Esophagus muscularis mucosa (tissue), 3 donors: ENCODE measurements at regions not wholly inside any gene's neighbourhood (a gene's known extent, or its start where the extent isn't known, plus 50 kb on each side); places are given as distances from the start of the nearest gene placed in this dataset.

ENCODE experiments used
- POLR2AphosphoS5 ChIP-seq, 2 donors: sonication (generic); formaldehyde crosslinking; IDR thresholded peaks; one replicate each; pipeline ENCODE4 v1.6.1; 2017; ENCODE audit warnings: antibody characterized with exemption in 2 of 2
- TF ChIP-seq, protein P1 (sequence below), 3 experiments: fragments of 200-600 bp in 2 of 3; fragments of 450-650 bp in 1 of 3; sonication (generic) in 2 of 3; IDR thresholded peaks; one replicate each; pipeline ENCODE4 v1.5.1; 2017 to 2019; ENCODE audit warnings: antibody characterized with exemption in 3 of 3, mild to moderate bottlenecking in 2 of 3, moderate library complexity in 1 of 3

DNA sequence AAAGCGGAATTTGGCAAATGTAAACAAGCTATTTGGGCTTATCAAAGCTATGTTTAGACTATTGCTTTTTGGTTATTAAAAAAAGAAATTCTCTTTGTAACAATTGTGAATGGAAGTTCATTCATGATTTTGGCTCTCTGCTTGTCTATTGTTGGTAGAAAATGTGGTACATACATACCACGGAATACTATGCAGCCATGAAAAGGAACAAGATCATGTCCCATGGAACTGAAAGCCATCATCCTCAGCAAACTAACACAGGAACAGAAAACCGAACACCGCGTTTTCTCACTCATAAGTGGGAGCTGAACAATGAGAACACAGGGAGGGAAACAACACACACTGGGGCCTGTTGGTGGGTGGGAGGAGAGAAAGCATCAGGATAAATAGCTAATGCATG lies 465.4 kb downstream of the SETD4 start:
- TF ChIP-seq, protein P1, sequence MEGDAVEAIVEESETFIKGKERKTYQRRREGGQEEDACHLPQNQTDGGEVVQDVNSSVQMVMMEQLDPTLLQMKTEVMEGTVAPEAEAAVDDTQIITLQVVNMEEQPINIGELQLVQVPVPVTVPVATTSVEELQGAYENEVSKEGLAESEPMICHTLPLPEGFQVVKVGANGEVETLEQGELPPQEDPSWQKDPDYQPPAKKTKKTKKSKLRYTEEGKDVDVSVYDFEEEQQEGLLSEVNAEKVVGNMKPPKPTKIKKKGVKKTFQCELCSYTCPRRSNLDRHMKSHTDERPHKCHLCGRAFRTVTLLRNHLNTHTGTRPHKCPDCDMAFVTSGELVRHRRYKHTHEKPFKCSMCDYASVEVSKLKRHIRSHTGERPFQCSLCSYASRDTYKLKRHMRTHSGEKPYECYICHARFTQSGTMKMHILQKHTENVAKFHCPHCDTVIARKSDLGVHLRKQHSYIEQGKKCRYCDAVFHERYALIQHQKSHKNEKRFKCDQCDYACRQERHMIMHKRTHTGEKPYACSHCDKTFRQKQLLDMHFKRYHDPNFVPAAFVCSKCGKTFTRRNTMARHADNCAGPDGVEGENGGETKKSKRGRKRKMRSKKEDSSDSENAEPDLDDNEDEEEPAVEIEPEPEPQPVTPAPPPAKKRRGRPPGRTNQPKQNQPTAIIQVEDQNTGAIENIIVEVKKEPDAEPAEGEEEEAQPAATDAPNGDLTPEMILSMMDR (IDR thresholded peaks at IDR 0.05), result no peak
- TF ChIP-seq POLR2AphosphoS5 (IDR thresholded peaks at IDR 0.05), result no peak
